Breast epithelium (tissue), 3 donors: ENCODE measurements at regions not wholly inside any gene's neighbourhood (a gene's known extent, or its start where the extent isn't known, plus 50 kb on each side); places are given as distances from the start of the nearest gene placed in this dataset.

Experiments
- POLR2AphosphoS5 ChIP-seq, 3 donors: sonication (generic); formaldehyde crosslinking; IDR thresholded peaks; one replicate each; pipeline ENCODE4 v1.6.1; 2017; ENCODE audit warnings: antibody characterized with exemption in 3 of 3
- TF ChIP-seq, protein P1 (sequence below), 3 donors: fragments of 450-650 bp; IDR thresholded peaks; one replicate each; pipeline ENCODE4 v1.5.1; 2016 to 2017; ENCODE audit warnings: antibody characterized with exemption in 3 of 3, mild to moderate bottlenecking in 3 of 3, moderate library complexity in 3 of 3

DNA sequence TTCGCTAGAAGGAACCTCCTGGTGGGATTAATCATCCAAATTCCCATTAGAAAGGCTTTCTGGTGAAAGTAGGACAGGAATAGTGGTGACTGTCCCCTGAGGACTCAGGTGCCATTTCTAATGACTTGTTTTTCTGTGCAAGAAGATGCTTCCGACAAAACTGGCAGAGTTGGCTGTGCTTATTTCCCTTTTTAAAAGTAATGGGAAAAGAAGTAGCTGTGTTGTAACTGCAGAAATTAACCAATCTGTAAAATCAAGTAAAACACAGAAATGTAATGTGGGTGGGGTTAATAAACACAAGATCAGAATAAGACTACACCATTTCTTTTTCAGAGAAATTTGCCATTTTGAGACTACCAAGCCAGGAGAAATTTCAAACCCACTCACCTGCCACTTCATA, 55.0 kb upstream of the FAM9B start:
- no peak for TF ChIP-seq POLR2AphosphoS5 (IDR thresholded peaks at IDR 0.05)
- TF ChIP-seq, protein P1, sequence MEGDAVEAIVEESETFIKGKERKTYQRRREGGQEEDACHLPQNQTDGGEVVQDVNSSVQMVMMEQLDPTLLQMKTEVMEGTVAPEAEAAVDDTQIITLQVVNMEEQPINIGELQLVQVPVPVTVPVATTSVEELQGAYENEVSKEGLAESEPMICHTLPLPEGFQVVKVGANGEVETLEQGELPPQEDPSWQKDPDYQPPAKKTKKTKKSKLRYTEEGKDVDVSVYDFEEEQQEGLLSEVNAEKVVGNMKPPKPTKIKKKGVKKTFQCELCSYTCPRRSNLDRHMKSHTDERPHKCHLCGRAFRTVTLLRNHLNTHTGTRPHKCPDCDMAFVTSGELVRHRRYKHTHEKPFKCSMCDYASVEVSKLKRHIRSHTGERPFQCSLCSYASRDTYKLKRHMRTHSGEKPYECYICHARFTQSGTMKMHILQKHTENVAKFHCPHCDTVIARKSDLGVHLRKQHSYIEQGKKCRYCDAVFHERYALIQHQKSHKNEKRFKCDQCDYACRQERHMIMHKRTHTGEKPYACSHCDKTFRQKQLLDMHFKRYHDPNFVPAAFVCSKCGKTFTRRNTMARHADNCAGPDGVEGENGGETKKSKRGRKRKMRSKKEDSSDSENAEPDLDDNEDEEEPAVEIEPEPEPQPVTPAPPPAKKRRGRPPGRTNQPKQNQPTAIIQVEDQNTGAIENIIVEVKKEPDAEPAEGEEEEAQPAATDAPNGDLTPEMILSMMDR (IDR thresholded peaks at IDR 0.05), result no peak
